HG03159 (cell line): ENCODE measurements at regions not wholly inside any gene's neighbourhood (a gene's known extent, or its start where the extent isn't known, plus 50 kb on each side); places are given as distances from the start of the nearest gene placed in this dataset.
"Not testable (repeated sequence)": the region's sequence is repeated elsewhere in the genome, so short reads cannot be mapped to it uniquely, and the experiment has no call there.

ENCODE experiments used
- ATAC-seq: cut with Tn5 transposase; IDR thresholded peaks from one replicate; pipeline ENCODE4 v1.9.1; 2021; ENCODE audit warnings: mild to moderate bottlenecking, moderate library complexity; ENCODE audit not compliant: unreplicated experiment

DNA sequence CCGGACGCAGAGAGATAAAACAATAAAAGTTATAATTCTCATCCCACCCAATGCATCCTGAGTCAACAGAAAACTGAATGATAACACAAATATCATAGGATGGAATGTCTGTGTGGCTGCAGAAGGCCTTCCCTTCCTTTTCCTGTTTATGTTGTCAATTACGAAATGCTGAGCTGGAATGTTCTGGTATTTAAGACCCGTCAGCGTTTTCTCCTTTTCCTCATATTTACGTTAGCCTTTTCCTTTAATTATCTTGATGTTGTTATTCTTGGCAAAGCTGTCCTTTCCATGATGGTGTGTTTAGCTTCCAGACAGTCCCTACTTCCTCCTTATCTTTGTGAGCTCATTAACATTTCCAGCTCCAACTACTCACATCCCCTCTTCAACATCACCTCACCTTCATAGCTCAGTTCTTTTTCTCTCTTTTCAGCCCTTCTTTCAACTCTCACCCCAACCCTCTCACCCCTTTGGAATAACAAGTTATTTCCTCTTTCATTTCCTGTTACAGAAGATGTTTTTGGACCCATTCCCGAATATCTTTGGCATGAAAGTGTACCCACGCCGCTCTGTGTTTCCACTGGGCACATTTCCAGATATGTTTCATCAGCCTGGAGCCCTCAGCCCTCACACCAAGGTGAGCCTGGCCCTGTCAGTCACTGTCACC, 221.6 kb downstream of the NR2F1-AS1 start:
- ATAC-seq: no peak

- ATAC-seq: no peak
These were observed 222.8 kb downstream of the NR2F1-AS1 start for GRCh38 chr5:93358176-93358575.

DNA sequence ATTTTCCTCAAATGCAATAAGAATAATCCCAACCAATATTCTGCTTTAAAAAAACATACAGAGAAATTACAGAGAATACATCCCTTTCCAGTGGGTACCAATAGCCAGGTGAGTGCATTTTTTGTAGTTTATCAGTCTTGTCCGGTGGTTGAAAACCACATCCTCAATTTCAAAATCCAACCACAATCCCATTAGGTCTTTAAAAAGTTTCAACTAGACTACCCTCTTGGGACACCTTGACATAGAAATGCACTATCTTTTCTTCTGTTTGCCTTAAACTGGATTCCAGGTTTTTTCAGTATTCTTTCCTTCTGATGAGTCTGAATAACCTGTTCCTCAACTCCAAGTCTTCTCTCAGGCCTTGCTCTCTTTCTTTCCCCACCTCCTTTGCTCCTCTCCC, 223.3 kb downstream of the NR2F1-AS1 start:
- no peak for ATAC-seq

- no peak for ATAC-seq
These were observed 225.3 kb downstream of the NR2F1-AS1 start for GRCh38 chr5:93355691-93356090.

GRCh38 chr5:93352186-93352585, 228.8 kb downstream of the NR2F1-AS1 start:
- ATAC-seq: no peak

GRCh38 chr5:93349613-93350012, 231.4 kb downstream of the NR2F1-AS1 start:
- no peak for ATAC-seq

- no peak for ATAC-seq
These were observed 232.8 kb downstream of the NR2F1-AS1 start for GRCh38 chr5:93348231-93348630.

DNA sequence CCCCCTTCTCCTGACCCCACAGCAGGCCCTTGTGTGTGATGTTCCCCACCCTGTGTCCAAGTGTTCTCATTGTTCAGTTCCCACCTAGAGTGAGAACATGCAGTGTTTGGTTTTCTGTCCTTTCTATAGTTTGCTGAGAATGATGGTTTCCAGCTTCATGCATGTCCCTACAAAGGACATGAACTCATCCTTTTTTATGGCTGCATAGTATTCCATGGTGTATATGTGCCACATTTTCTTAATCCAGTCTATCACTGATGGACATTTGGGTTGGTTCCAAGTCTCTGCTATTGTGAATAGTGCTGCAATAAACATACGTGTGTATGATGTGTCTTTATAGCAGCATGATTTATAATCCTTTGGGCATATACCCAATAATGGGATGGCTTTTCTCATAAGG, 234.2 kb downstream of the NR2F1-AS1 start:
- ATAC-seq: not testable (repeated sequence)

DNA sequence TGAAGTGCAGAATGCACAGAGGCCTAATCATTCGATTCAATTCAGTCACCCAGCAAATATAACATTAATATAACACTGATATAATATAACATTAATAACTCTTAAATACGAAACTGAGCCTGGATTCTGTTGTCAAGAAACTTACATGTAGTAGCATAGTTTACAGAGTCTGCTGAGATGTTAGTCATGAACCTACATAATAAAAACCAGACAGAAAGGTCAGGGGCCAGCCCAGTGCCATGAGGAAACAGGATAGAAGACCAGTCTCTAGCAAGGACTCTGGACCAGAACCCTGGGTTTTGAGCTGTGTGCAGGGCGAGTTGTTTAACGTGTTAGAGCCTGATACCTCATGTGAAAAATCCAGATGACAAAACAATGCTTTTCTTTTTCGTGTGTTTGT, 234.7 kb downstream of the NR2F1-AS1 start:
- ATAC-seq: no peak

DNA sequence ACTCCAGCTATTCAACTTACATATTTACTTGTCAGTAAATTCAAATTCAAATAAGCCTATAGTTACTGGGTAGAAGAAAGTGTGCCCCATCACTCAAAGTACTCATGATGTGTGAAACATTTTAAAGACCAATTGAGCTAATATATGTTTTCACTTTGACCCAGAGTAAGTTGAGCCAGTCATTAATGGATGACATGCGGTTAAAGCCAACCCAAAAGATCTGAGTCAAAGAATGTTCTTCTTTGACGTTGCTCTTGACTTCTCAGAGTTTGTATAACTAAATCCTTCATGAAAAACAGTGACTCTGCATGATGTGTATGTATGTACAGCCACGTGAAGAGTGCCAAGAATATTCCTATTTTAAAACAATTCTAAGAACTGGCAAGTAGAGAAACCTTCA, 237.4 kb downstream of the NR2F1-AS1 start:
- ATAC-seq: no peak

DNA sequence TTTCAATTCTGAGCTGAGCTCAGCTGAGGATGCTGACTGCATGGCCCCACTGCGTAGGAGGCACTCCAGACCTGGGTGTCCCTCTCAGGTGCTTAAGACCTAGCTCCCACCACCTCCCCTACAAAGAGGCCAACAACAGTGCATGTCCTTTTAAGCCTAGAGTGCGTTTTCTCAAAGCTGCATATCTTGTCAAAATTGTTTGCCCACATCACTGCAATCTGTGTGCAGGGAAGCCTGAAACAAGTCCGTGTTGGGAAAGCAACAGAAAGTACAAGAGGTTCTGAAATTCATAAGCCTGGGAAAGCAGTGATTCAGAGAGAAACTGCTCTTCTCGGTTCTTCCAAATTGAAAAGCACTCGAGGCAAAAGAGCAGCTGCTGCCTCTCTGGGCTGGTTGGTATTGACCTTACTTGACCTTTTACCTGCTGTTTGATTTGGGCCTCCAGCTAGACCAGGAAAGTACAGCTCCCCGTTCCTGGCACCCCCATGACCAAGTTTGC, 238.4 kb downstream of the NR2F1-AS1 start:
- ATAC-seq: peak; percentile 65

- no peak for ATAC-seq
These were observed 240.1 kb downstream of the NR2F1-AS1 start for GRCh38 chr5:93340881-93341280.

GRCh38 chr5:93337138-93337537, 243.9 kb downstream of the NR2F1-AS1 start:
- no peak for ATAC-seq

GRCh38 chr5:93336330-93337110, 244.5 kb downstream of the NR2F1-AS1 start:
- no peak for ATAC-seq

GRCh38 chr5:93331863-93332262, 249.2 kb downstream of the NR2F1-AS1 start:
- no peak for ATAC-seq

DNA sequence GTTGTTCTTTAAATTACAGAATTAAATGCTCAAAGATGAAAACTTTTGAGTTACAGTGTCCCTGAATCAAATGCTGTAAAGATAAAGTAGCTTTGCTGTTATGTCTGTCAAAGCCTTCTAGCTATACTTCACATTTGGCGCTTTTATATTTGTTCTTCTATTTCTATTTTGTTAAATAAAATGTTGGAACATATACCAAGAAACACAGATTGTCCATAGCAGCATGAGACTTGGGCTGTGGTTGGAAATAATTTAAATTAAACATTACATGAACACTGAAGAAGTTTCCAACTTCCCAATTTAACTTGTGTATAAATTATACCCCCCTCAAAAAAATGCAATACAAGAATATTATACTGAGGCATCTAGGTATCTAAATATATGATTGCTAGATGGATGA, 249.8 kb downstream of the NR2F1-AS1 start:
- ATAC-seq: no peak

DNA sequence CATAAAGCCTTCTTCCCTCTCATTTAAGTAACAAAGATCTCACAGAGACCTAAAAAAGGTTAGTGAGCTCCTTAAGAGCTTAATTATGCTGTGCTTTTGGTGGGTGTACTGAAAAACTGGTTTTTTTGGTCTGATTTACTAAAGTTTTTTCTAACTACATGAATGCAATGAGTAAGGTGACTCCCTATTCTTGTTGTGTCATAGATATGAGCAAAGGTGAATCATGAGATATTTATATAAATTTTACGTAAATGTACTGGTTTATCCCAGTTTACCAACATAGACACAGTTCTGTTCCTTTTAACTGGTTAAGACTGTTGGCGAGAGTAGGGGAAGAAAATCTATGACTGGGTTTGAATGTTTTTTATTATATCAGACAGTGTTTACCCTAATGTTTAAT, 250.5 kb downstream of the NR2F1-AS1 start:
- ATAC-seq: no peak

GRCh38 chr5:93329756-93330155, 251.3 kb downstream of the NR2F1-AS1 start:
- no peak for ATAC-seq

GRCh38 chr5:93328833-93329232, 252.2 kb downstream of the NR2F1-AS1 start:
- ATAC-seq: no peak

DNA sequence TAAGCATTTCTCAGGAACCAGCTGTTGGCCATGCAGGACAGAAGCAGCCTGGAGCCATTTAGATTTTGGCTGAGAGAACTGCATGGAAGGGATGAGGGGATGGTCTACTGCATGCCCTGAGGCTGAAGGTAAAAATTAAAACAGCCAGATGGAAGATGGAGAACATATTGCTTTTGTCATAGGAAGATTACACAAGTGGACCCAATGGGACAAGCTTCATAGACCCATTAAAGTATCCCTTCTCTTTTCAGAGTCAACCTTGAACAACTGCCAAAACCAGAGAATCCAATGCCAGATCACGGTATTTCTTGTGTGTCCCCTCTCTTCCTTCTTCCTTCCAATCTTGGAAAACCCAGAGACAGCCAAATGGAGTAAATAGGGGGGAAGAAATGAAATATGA, 253.4 kb downstream of the NR2F1-AS1 start:
- no peak for ATAC-seq

DNA sequence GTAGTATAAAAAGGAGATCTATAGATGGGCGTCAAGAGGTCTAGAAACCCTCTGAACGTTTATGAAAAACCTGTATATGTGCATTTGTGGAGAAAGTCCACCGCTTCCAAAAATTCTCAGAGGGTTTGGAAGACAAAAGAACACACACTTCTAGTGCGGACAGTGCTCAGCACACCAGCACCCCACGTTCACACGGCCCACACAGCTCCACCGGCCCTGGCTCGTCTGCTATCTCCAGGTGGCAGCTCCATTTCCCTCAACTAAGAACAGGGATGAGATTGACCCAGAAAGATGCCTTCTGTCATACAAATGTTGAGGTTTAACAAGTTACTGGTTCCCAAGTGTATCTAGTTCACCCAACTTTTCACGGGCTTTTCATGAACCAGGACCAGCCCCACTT, 255.1 kb downstream of the NR2F1-AS1 start:
- no peak for ATAC-seq
